Hematopoietic multipotent progenitor cell (in vitro differentiated cells): ENCODE measurements at regions not wholly inside any gene's neighbourhood (a gene's known extent, or its start where the extent isn't known, plus 50 kb on each side); places are given as distances from the start of the nearest gene placed in this dataset.
"Not testable (repeated sequence)": the region's sequence is repeated elsewhere in the genome, so short reads cannot be mapped to it uniquely, and the experiment has no call there.

Experiments
- DNase-seq, 3 donors: peaks; one replicate each; pipeline ENCODE4 v3.0.0-alpha.2; 2011 to 2015; ENCODE audit warnings: low read depth in 2 of 3, low spot score in 2 of 3

DNA sequence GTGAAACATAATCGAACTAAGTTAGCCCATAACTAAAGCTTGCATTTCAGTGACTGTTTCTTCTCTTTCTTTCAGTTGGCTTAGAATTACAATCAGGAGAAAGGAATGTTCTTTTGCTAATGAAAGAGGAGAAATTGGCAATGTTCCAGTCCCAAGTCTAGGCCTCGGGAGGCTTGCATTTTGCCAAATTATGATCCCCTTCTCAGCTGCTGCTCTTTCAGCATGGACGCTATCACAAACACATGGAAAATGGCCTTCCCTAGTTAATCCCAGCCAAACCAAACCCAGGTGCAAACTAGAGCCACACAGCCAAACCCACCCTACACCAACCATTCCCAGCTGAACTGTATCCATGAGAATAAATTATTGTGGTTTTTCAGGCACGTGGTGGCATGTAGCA is 605.2 kb upstream of the LRRTM4 start:
- no peak for DNase-seq

DNA sequence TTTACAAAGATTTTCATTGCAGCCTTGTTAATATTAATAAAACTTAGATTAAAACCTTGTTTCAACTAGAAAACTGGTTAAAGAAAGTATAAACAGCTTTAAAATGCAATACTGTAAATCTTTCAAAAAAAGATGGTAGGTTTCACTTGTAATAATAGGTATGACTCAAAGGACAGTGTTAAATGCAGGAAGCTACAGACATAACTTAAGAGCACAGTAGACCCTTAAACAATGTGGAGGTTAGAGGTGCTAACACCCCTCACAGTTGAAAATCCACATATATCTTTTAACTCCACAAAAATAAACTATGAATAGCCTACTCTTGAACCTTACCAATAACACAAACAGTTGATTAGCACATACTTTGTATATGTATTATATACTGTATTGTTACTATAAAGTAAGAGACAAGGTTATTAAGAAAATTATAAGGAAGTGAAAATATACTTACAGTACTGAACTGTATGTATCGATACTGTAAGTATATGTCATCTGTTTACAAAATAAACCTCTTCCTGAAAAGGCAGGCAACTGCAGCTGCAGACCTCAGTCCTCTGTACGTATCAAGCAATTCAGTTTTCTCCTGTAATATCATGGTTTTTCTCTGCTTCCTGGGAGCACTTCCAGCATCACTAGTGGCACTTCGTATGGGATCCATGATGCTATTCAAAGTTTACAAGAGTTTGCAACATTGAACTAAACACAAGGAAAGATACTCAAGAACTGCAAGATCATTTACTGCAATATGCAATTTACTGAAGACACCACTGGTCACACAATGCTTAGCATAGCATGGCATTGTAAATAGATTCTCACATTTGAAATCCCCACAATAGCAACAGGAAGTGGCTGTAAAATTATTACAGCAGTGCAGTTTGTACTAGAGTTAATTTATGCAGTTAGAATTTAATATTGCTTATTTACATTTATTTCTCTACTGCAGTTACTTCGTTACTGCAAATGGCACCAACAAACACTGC is 610.5 kb upstream of the LRRTM4 start:
- DNase-seq: no peak

DNA sequence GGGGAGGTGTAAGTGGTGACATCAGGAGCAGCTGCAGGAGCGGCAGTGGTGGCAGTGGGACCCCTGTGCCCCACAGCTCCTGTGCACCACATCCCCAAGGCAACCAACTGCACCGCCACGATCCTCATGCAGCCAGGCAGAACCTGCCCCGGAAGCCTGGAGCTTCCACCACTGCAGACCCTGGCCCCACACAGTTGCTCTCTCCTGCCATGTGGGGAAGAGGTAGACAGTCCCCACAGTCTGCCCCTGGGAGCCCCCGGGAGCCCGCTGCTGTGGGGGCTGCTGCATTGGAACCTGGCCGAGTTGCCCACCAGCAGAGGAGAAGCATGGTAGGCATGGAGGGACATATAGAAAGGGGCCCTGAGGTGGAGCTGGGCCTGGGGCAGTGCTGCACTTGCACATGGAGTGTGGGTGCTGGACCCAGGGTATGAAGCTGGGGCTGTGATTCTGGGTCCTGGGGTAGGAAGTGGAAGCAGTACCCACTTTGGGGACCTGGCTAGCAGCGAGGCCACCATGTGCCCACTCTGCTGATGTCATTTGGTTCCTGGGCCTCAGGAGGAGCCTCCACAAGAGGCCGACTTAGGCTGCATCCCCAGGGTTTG is 623.3 kb upstream of the LRRTM4 start:
- no peak for DNase-seq

DNA sequence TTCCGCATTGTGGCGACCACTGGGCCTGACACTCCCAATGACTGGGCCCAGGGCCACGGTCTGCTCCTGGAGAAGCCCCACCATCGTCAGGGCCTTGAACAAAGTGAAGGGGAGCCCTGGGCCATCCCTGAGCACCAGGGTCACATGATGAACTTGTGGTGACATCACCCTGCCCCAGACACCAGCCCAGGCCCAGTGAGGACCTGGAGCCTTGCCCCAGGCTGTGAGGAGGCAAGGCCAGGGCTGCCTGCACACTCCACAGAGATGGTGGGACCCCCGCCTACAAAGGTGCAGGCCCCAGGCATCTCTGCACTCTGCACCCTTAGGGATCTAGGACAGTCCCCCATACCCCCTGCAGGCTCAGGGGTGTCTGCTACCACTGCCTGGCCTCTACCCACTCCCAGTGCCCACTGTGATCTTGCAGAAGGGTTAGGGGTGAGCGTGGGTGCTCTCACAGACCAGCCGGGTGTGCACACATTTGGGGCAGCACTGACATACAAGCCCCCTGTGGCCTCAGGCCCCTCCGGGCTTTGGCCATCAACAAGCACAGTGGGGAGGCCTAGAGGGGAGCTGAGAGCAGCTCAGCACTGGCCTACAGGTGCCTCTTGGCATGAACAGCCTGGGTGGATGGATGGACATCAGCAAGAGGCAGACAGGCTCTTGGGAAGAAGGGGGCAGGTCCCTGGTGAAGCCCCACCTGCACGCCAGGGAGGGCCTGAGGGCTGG is 624.0 kb upstream of the LRRTM4 start:
- no peak for DNase-seq

DNA sequence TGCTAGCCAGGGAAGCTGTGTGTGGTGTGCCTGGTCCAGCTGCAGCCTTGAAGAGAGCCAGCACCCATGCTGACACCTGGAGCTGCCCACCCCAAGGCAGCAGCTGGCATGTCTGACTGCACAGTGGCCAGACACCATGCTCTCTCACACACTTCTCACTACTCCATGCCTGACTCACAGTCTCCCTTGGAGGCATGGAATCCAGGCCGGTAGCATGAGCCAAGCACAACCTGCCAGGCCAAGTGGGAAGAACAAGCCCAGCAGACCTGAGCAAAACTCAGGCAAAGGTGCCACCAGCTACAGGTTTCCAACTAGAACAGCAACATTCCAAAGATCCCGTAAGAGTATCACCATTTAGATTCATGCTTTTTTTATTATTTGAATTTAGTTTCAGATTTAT is 625.3 kb upstream of the LRRTM4 start:
- DNase-seq: no peak

DNA sequence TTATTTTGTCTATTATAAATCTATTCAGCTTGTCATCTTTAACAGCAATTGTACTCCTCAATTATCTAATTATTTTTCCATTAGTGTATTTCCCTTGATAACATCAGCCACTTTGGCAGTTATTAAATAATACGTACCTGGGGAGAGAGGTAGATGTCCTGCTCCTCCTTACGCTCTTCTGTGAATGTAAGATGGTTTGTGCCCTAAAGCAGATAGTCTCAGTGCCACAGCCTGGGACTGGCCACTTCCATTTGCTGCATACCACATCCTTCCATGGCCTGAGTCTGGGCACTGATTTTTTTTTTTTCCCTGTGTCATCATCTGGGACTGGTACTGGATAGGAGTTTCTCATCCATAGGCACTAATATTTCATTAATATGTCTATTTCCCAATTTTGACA is 632.4 kb upstream of the LRRTM4 start:
- DNase-seq: no peak

DNA sequence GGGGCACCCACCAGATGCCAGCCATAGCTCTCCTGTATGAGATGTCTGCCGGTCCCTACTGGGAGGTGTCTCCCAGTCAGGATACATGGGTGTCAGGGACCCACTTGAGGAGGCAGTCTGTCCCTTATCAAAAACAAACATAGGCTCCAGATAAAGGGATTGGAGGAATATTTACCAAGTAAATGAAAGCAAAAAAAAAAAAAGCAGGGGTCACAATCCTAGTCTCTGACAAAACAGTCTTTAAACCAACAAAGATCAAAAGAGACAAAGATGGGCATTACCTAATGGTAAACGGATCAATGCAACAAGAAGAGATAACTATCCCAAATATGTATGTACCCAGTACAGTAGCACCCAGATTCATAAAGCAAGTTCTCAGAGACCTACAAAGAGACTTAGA is 640.0 kb upstream of the LRRTM4 start:
- no peak for DNase-seq

DNA sequence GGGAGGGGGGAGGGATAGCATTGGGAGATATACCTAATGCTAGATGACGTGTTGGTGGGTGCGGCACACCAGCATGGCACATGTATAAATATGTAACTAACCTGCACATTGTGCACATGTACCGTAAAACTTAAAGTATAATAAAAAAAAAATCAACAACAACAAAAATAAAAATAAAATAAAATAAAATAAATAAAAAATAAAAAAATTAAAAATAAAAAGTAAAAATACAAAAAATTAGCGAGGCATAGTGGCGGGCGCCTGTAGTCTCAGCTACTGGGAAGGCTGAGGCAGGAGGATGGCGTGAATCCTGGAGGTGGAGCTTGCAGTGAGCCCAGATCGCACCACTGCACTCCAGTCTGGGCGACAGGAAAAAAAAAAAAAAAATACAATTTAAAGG is 650.0 kb upstream of the LRRTM4 start:
- not testable (repeated sequence) for DNase-seq

DNA sequence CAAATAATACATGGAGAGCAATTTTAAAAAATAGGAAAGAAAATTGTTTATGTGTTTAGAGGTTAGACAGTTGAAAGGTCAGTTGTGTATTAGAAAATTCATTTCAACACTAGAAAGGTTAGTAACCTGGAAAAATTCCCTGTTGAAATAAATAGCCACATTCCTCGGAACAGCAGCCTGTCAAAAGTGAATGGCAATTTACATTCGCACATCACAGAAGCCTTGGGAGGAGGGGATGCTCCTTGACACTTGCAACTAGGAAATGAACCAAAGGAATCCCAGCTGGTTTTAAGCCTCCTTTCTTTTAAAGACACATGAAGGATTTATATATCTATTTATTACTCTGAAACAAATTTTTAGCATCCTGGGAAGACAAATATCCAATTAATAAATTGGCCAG is 653.5 kb upstream of the LRRTM4 start:
- DNase-seq: no peak

DNA sequence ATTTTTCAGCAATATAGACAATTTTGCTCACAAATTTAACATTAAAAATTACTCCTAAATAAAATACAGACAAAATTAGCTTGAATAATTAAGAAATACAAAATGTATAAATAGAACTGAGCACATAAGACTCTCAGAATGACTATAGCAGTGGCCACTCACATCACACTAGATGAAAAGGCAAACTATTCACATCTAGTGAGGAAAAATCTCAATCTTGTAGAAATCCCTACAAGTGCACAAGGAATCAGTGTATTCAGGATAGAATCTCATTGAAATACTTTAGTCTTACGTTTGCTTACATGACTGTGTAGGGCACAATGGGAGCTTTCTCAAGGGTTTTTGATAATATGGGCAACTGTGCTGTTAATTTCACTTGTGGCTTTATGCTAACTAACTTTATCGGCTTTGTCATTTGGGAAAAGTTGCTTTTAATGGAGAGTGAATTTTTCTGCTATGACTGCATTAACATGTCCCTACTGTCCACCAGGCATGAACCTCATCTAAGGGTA is 678.9 kb upstream of the LRRTM4 start:
- DNase-seq: no peak

DNA sequence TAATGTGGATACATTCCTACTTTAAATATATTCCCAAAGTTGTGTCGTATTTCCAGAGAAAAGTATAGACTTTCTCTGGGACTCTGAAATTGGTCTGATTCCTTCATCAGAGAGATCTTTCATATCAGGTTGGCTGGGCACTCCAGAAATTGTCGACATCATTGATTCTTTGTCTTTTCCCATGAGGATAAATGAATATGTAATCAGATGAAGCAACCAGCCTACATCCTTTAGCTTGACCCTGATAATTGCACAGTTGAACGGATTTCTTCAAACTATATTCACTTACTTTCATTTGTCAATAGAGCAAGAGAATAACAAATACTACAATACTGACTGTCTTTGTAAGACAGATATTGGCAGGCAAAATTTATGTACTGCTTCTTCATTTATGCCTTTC is 680.2 kb upstream of the LRRTM4 start:
- DNase-seq: no peak

DNA sequence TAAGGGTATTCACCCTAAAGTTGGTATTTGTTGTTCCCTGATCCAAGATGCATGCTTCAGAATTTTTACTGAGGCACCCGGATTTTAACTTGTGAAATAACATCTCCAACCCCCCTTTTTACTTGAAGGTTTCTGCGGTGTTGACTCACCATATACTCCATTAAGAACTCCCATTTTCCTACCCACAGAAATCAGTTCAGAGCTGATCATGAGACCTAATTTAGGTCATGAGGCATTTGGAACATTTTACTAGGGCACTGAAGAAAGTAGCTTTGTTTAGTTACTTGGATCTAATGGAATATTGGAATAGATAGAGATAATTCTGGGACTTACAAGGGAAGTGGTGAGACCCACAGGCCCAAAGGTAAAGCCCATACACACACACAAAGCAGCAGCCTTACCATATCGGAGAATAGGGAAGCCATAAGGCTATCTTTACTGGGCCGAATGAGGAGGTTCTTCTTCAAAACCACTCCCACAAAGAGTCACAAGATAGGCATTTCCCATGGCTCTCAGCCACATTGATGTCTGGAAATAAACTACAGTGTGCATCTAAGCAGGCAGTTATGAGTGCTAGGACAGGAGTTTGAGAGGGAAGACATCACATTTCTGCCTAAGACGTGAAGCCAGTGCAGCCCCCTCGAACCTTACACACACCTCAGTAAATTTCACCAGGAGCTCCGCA is 681.0 kb upstream of the LRRTM4 start:
- DNase-seq: no peak

DNA sequence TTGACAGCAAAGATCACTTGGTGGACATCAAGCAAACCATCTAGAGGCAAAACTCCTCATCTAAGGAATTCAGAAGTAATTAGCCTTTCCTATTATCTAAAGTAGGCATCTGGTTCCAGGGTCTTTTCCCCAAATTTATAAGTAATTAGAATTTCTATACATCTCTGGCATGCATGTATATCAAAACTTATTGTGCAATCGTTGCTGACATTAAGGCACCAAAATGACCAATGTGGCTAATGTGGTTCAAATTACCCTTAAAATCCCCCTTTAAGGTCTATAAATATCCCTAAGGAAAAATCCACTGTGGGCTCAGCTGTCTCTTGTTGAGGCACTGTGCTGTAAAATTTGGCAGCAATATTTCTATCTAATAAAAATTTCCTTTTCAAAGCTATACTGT is 695.9 kb upstream of the LRRTM4 start:
- no peak for DNase-seq

DNA sequence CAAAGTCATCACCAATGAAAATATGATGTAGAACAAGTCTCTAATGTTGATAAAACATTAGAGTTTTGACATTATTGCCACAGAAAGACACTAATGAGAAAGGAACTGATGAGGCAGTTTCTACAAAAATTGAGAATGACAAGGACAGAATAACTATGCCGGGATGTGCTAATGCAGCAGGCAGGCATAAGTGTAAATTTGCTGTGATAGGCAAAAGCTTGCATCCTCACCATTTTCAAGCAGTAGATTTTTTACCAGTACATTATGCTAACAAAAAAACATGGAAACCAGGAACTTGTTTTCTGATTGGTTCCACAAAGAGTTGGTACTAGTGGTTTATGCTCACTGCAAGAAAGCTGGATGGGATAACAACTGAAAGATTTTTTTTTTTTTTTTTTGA is 715.5 kb upstream of the LRRTM4 start:
- no peak for DNase-seq

DNA sequence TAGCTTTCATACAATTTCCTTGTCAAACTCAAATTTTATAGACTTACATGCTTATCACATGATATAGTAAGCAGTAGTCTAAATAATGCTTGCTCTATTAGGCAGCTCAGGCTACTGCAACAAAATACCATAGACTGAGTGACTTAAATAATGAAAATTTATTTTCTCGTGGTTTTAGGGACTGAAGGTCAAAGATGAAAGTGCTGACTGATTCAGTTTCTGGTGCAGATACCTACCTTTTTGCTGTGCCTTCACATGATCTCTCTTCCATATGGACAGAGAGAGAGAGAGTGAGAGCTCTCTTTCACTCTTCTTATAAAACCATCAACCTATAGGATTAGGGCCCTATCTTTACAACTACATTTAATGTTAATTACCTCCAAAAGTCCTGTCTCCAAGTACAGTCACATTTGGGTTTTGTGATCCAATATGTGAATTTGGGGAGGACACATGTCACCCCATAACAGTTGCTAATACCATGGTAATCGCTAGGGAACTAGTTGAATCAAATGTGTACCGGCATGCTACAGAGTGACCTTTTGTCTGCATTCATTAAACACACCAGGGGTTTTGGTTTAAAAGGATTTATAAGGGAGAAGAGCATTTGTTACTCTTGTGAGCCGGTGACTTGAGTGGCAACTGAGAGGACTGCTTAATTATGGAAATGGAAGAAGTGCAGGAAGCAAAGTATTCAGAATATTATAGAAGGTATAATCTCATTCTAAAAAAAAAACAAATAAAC is 723.4 kb upstream of the LRRTM4 start:
- DNase-seq: no peak

DNA sequence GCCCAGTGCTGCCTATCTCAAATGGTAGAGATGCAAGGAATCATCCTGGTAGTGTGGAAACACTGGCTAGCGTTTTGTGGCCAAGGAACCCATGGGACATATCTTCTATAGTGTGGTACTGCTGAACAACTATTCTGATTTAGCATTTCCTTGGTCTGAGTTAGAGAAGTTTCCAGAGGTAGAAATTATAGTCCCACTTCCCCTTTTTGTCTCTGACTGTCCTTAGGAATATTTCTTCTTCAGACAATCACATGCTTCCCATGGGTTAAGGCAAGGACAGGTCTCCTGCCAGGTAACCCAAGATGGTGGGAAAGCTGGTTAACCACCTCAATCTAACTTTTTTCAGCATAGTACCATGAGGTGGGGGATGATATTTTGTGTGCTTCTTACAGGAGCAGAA is 729.5 kb upstream of the LRRTM4 start:
- DNase-seq: no peak

DNA sequence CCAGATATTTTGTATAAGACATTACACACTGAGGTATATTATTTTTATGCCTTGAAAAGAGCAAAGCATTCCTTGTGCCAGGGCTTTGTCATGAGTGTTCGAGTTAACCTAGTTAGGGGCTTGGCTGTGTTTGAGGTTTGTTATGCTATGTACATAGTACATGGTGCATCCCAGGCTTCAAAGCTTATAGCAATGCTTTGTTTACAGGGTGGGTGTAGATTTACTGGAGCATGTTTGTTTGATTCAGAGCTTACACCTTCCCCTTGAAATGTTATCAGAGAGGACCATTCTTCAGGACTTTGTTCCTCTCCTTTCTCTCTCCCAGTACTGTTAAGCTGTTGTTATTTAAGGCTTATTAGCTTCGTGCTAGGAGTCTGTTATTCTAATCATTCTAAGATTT is 738.7 kb upstream of the LRRTM4 start:
- DNase-seq: no peak

DNA sequence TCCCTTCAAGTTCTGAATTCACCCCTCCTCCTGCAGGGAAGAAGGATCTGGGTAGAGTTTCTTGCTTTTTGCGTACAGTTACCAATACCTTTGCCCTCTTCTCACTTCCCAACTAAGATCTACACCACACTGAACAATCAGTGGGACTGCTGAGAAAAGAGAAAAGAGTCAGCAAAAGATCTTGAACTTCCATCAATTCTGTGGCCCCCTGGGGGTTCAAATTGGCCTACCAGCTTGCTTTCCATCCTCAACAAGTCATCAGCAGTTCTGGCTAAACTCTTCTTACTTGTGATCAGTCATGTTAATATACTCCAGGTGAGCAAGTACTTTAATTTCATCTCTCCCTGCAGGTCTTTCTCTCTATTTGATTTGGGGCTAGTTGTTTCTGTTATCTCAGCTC is 739.3 kb upstream of the LRRTM4 start:
- DNase-seq: no peak

DNA sequence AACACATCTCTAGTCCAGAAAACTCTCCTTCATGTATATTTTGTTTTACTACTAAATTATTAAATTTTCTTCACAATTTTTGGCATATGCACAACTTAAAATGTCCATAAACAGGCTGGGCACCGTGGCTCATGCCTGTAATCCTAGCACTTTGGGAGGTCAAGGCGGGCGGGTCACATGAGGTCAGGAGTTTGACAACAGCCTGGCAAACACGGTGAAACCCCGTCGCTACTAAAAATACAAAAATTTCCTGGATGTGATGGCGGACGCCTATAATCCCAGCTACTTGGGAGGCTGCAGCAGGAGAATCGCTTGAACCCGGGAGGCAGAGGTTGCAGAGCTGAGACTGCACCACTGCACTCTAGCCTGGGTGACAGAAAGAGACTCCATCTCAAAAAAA is 739.9 kb upstream of the LRRTM4 start:
- not testable (repeated sequence) for DNase-seq

DNA sequence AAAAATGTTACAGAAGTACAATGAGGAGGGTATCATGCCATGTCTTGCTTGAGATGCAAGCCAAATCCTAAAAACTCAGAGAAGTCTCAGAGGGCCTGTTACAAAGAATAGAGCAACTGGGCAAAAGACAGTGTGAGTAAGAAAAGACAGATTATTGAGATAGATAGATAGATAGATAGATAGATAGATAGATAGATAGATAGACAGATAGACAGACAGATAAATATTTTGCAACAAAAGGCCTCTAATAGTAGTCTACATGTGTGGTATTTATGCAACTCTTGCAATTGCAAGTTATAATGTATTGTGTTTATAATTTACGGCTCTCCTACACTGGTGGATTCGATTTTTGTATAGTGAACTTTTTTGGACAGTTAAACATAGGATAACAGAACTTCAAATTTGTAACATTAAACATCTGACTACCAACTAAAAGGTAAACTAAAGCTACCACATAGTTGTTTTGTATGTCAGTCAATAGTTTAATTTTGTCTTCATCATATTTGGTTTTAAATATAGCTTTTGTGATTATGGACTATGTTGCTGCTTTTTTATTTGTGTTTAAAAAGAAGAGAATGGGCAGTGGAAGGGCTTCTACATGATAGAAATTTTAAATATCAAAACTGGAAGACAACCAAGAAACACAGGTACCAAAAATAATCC is 740.7 kb upstream of the LRRTM4 start:
- DNase-seq: no peak
